OCI-LY1 (cell line): ENCODE measurements at regions not wholly inside any gene's neighbourhood (a gene's known extent, or its start where the extent isn't known, plus 50 kb on each side); places are given as distances from the start of the nearest gene placed in this dataset.

Experiments used
- H2AFZ ChIP-seq: fragments of 200-600 bp; sonication (generic), shearing (Covaris generic); 2 replicates; pipeline ENCODE4 v1.6.0; 2014; ENCODE audit warnings: antibody characterized with exemption, mild to moderate bottlenecking, low read length
- H3F3A ChIP-seq: fragments of 200-600 bp; sonication (generic), shearing (Covaris generic); 2 replicates; pipeline ENCODE4 v1.6.0; 2014; ENCODE audit warnings: mild to moderate bottlenecking, antibody characterized with exemption, low read length, moderate library complexity; ENCODE audit not compliant: insufficient read depth
- H3K27ac ChIP-seq: fragments of 200-600 bp; sonication (generic); 2 replicates; pipeline ENCODE4 v1.5.1; 2014; ENCODE audit warnings: low read length, mixed run types, mild to moderate bottlenecking, low read depth; ENCODE audit not compliant: poor library complexity, severe bottlenecking
- H3K27me3 ChIP-seq: fragments of 200-600 bp; sonication (generic); 2 replicates; pipeline ENCODE4 v1.6.0; 2014; ENCODE audit warnings: antibody characterized with exemption, mild to moderate bottlenecking, low read length, moderate library complexity; ENCODE audit not compliant: insufficient read depth
- H3K36me3 ChIP-seq: fragments of 200-600 bp; sonication (generic); 2 replicates; pipeline ENCODE4 v1.6.1; 2014; ENCODE audit warnings: mild to moderate bottlenecking, antibody characterized with exemption, low read length, moderate library complexity, mixed read lengths; ENCODE audit not compliant: insufficient read depth
- H3K4me1 ChIP-seq: fragments of 200-600 bp; sonication (generic); 2 replicates; pipeline ENCODE4 v1.5.1; 2014; ENCODE audit warnings: mild to moderate bottlenecking, low read length, moderate library complexity; ENCODE audit not compliant: insufficient read depth, severe bottlenecking
- H3K4me2 ChIP-seq: fragments of 200-600 bp; sonication (generic), shearing (Covaris generic); 2 replicates; pipeline ENCODE4 v1.6.1; 2014; ENCODE audit warnings: low read length
- H3K4me3 ChIP-seq: fragments of 200-600 bp; sonication (generic); 2 replicates; pipeline ENCODE4 v1.5.1; 2014; ENCODE audit warnings: low read length, low read depth, mild to moderate bottlenecking, mixed read lengths; ENCODE audit not compliant: poor library complexity, severe bottlenecking
- H3K79me2 ChIP-seq: fragments of 200-600 bp; shearing (Covaris generic); 2 replicates; pipeline ENCODE4 v1.6.1; 2016; ENCODE audit warnings: mixed run types, low read length, mixed read lengths; ENCODE audit not compliant: insufficient read depth
- H3K9ac ChIP-seq: fragments of 200-600 bp; sonication (generic), shearing (Covaris generic); 2 replicates; pipeline ENCODE4 v1.6.1; 2014; ENCODE audit warnings: mild to moderate bottlenecking, low read length, mixed read lengths
- H3K9me2 ChIP-seq: fragments of 200-600 bp; sonication (generic), shearing (Covaris generic); 2 replicates; pipeline ENCODE4 v1.6.1; 2014; ENCODE audit warnings: low read depth, mild to moderate bottlenecking, low read length, mixed read lengths
- H3K9me3 ChIP-seq: fragments of 200-600 bp; shearing (Covaris generic); 2 replicates; pipeline ENCODE4 v1.6.1; 2014; ENCODE audit warnings: low read length, mixed read lengths
- H4K20me1 ChIP-seq: fragments of 200-600 bp; sonication (generic), shearing (Covaris generic); 2 replicates; pipeline ENCODE4 v1.6.0; 2016; ENCODE audit warnings: mild to moderate bottlenecking, low read length; ENCODE audit not compliant: insufficient read depth
- CTCF ChIP-seq: fragments of 200-600 bp; sonication (generic), shearing (Covaris generic); IDR thresholded peaks from 2 replicates; pipeline ENCODE4 v1.5.1; 2017; ENCODE audit warnings: mild to moderate bottlenecking, antibody characterized with exemption, low read length, moderate library complexity, mixed read lengths
- EZH2 ChIP-seq: fragments of 200-600 bp; sonication (generic), shearing (Covaris generic); IDR thresholded peaks from 2 replicates; pipeline ENCODE4 v1.8.0; 2017; ENCODE audit warnings: borderline replicate concordance, mixed run types, mild to moderate bottlenecking, antibody characterized with exemption, low read length, moderate library complexity, mixed read lengths

DNA sequence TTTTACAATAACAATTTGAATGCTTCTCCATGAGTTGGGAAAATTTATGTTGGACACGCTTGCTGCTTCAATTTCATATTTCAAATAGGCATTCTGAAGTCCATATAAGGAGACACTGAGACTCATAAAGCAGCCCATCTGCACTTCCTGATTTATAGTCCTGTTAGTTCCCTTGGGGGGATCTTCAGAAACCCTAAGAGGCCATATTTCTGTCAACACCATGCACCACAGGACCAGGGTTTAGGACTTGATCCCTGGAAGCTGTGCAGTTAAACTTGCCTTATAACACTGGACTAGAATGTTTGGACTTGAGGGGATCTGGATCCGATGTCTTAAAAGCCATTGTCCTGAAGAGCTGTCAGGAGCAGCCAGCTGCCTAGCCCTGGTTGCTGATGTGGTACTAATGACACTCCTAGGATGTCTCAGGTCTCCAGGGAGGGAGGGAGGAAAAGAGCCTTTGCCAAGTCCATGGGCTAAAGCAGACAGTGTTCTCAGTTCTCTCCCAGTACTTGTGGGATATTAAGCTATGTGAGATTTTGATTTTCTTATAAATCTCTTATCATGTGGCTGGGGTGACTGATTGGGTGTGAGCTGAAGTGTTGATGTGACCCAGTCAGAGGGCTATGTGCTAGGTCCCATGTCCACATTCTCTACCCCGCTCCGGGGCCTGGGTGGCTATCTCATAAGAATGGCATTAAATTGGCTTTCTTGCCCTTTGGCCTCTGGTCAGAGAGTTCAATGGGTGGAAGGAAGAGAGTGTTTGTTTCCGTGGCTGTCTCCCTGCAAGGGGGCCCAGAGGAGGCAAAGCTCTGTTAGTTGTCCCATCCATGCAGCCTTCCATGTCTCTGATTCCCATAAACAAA lies 399.8 kb downstream of the OSTF1 start:
- Histone ChIP-seq H3K27ac (no peak overlapping the region), H3K9me2 (no peaks in the 10 kb centered on the region), H3K9ac (no peak overlapping the region), H3F3A (no peaks in the 10 kb centered on the region), H3K4me3 (no peak overlapping the region), H3K9me3 (no peaks in the 10 kb centered on the region), H2AFZ (no peak overlapping the region), H3K36me3 (no peaks in the 10 kb centered on the region), H3K79me2 (no peaks in the 10 kb centered on the region), H3K4me2 (no peak overlapping the region), H3K4me1 (no peaks in the 10 kb centered on the region), H3K27me3 (no peaks in the 10 kb centered on the region), H4K20me1 (no peaks in the 10 kb centered on the region)
- TF ChIP-seq EZH2 (no peak), CTCF (no peak)

DNA sequence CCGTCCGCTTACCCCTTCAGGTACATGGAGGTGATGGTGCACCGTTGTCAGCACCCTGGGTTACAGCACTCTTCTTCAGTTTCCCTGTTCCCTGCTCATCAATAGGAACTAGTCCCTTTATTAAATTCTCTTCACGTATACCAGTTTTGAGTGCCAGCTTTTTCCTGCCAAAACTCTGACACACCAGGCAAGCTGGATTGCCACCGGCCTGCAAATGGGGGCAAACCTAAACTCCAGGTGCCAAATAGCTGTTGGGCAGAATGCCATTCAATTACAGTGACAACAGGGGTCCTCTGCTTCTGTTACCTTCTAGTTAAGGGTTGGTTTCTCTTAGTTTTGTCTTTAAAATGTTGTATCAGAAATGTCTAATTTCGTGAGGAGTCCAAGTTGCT lies 400.4 kb downstream of the OSTF1 start:
- Histone ChIP-seq H3K27ac (no peak overlapping the region), H3F3A (no peaks in the 10 kb centered on the region), H4K20me1 (no peaks in the 10 kb centered on the region), H3K4me1 (no peaks in the 10 kb centered on the region), H3K27me3 (no peaks in the 10 kb centered on the region), H3K9me2 (no peaks in the 10 kb centered on the region), H3K79me2 (no peaks in the 10 kb centered on the region), H3K4me3 (no peak overlapping the region), H3K9ac (no peak overlapping the region), H2AFZ (no peak overlapping the region), H3K4me2 (no peak overlapping the region), H3K9me3 (no peaks in the 10 kb centered on the region), H3K36me3 (no peaks in the 10 kb centered on the region)
- TF ChIP-seq CTCF = no peak
- TF ChIP-seq EZH2 = no peak

DNA sequence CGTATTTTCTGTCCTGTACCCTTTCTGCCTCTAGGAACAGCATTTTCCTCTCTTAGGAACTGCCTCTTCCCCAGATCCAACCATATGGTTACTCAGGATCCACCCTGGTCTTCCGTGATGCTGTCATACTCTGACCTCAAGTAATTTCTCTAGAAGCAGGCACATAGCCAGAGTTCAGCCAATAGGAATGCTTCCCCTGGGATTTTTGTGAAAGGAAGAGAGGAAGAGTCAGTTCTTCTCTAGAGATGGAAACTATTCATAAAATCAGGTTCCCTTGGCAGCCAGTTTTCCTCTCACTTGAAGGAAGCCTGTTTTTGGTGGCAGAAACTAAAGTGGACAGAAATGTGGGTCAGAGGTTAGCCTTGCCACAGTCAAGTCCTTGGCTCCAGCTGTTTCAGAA lies 400.1 kb upstream of the PCSK5 start:
- H2AFZ ChIP-seq = no peak overlapping the region
- TF ChIP-seq EZH2 = no peak
- no peak for TF ChIP-seq CTCF
- no peaks in the 10 kb centered on the region for H3K79me2 ChIP-seq
- no peaks in the 10 kb centered on the region for H3K27me3 ChIP-seq
- H4K20me1 ChIP-seq = no peaks in the 10 kb centered on the region
- H3K4me1 ChIP-seq = no peaks in the 10 kb centered on the region
- H3K9ac ChIP-seq = no peak overlapping the region
- H3K27ac ChIP-seq = no peak overlapping the region
- H3K9me3 ChIP-seq = no peaks in the 10 kb centered on the region
- no peaks in the 10 kb centered on the region for H3K9me2 ChIP-seq
- no peaks in the 10 kb centered on the region for H3K36me3 ChIP-seq
- H3F3A ChIP-seq = no peaks in the 10 kb centered on the region
- H3K4me3 ChIP-seq = no peak overlapping the region
- H3K4me2 ChIP-seq = no peak overlapping the region
